CD4-positive, alpha-beta memory T cell (primary cell): ENCODE measurements at regions not wholly inside any gene's neighbourhood (a gene's known extent, or its start where the extent isn't known, plus 50 kb on each side); places are given as distances from the start of the nearest gene placed in this dataset.

ENCODE experiments used
- CTCF ChIA-PET: fragments of 350-600 bp; sonication (Branson Sonifier 250); formaldehyde crosslinking; loops from one replicate; lab custom pipeline; 2021; ENCODE audit warnings: inconsistent platforms; ENCODE audit not compliant: partially characterized antibody; lab: Charles Lee
- POLR2A ChIA-PET: fragments of 350-600 bp; sonication (Branson Sonifier 250); formaldehyde crosslinking; loops from one replicate; lab custom pipeline; 2021; ENCODE audit not compliant: partially characterized antibody; lab: Charles Lee
- DNase-seq, 5 donors: peaks; one replicate each; pipeline versions ENCODE4 v3.0.0 to v3.0.0-alpha.2; 2020 to 2022; ENCODE audit warnings: mixed read lengths in 1 of 5
- H3K27ac ChIP-seq: one replicate; pipeline ENCODE4 v1.7.0; 2013; ENCODE audit warnings: low read depth, low read length
- H3K27me3 ChIP-seq: 2 replicates; pipeline ENCODE4 v1.7.0; 2013; ENCODE audit warnings: mild to moderate bottlenecking, low read length, moderate library complexity; ENCODE audit not compliant: insufficient read depth
- H3K36me3 ChIP-seq: 2 replicates; pipeline ENCODE4 v1.7.0; 2013; ENCODE audit warnings: mild to moderate bottlenecking, low read length, moderate library complexity; ENCODE audit not compliant: insufficient read depth
- H3K4me1 ChIP-seq: 2 replicates; pipeline ENCODE4 v1.7.0; 2013; ENCODE audit warnings: mild to moderate bottlenecking, low read length, moderate library complexity; ENCODE audit not compliant: insufficient read depth
- H3K4me3 ChIP-seq, 2 donors: one replicate each; pipeline ENCODE4 v1.7.0; 2013; ENCODE audit warnings: low read length in 2 of 2, mild to moderate bottlenecking in 1 of 2
- H3K9me3 ChIP-seq, 2 donors: one replicate each; pipeline ENCODE4 v1.7.0; 2013; ENCODE audit warnings: low read length in 2 of 2, control low read depth in 1 of 2; ENCODE audit not compliant: control insufficient read depth in 1 of 2
- H3K27ac Mint-ChIP-seq, 7 donors: one replicate each; pipeline ENCODE4 v1.8.0; 2020 to 2021; ENCODE audit warnings: mixed read lengths in 7 of 7, mild to moderate bottlenecking in 6 of 7, inconsistent platforms in 3 of 7, moderate library complexity in 3 of 7
- H3K27me3 Mint-ChIP-seq, 2 donors: one replicate each; pipeline ENCODE4 v1.8.0; 2020 to 2021; ENCODE audit warnings: mixed read lengths in 2 of 2
- H3K36me3 Mint-ChIP-seq, 2 donors: one replicate each; pipeline ENCODE4 v1.8.0; 2020 to 2021; ENCODE audit warnings: mixed read lengths in 2 of 2, inconsistent platforms in 1 of 2, mild to moderate bottlenecking in 1 of 2
- H3K4me1 Mint-ChIP-seq, 4 donors: one replicate each; pipeline ENCODE4 v1.8.0; 2020 to 2021; ENCODE audit warnings: mixed read lengths in 4 of 4, mild to moderate bottlenecking in 1 of 4
- H3K4me3 Mint-ChIP-seq, 8 donors: one replicate each; pipeline ENCODE4 v1.8.0; 2020 to 2021; ENCODE audit warnings: mixed read lengths in 8 of 8, mild to moderate bottlenecking in 7 of 8, moderate library complexity in 6 of 8, inconsistent platforms in 3 of 8
- H3K9me3 Mint-ChIP-seq, 8 donors: one replicate each; pipeline ENCODE4 v1.8.0; 2020 to 2021; ENCODE audit warnings: mixed read lengths in 8 of 8, mild to moderate bottlenecking in 5 of 8, inconsistent platforms in 3 of 8, moderate library complexity in 1 of 8
- intact Hi-C: fragments of 100-400 bp; cut with micrococcal nuclease; formaldehyde crosslinking; loops from one replicate; pipeline ENCODE4 v1.15.1; 2023

DNA sequence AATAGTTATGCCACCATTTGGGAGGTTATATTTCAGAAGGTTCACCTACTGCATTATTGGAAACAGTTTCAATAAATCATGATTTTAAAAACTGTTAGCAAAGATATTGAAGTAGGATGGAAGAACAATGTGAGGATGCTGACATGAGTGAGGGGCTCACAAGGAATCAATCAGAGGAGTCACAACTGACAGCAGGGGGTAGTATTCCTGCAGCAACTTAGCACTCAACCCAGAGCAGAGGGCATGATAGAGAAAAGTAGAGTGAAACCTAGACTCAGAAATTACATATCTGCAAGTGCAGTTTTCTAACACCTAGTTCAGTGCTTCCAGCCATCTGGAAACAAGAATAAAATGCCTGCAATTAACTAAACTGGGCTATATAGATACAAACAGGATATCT is 772.5 kb upstream of the USP15 start:
- Mint-ChIP-seq H3K27me3 (no peaks in the 10 kb centered on the region), H3K27ac (no peak overlapping the region), H3K4me3 (no peak overlapping the region), H3K36me3 (no peaks in the 10 kb centered on the region), H3K9me3 (peaks cover 0 to 16% (median 3%) of the 10 kb centered on the region in 8 donors), H3K4me1 (no peaks in the 10 kb centered on the region)
- intact Hi-C loops: no loop called here
- no peak for DNase-seq
- CTCF ChIA-PET: no interaction called here
- Histone ChIP-seq H3K9me3 (no peaks in the 10 kb centered on the region), H3K27me3 (no peaks in the 10 kb centered on the region), H3K27ac (no peak overlapping the region), H3K4me3 (no peak overlapping the region), H3K4me1 (no peaks in the 10 kb centered on the region), H3K36me3 (no peaks in the 10 kb centered on the region)
- POLR2A ChIA-PET: no interaction called here

DNA sequence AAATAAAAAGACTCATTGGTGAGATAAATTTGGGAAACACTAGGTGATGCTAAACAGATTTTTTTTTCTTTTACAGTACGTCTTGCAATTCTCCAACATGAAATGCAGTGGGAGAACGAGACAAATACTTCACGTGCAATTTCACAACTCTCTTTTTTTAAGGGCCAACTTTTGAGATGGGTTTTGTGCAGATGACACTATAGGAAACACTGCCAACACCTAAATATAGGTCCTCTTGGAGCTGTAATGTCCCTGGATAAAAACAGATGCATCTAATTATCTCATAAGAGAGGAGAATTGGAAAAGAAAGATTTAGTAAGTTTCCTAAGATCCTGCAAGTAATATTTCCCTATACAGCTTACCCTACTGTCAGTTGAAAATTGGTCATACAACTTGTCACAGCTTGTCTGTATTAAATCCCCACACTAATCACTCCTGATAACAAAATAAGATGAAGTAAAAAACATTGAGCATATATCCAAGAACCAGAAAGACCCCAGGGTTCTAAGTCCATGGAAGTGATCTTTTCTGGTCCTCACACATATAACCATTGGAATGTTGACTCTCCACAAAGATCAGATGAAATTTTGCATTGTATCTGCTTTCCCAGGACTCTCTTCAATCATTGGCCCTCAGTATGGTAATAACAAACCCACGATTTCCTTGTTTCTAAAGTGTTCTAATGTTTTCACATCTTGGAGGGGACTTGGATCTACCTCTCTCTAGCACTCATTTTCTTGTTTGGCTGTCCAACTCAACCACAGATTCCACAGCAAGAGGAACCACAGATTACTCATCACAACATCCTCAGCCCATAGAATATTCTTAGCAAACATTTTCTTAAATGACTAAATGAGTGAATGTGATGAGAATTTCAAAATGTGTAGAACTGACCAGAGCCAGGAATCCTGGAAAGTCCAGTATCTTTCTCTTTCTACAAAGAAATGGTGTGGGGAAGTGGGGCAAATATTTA is 769.4 kb upstream of the USP15 start:
- POLR2A ChIA-PET: no interaction called here
- no peaks in the 10 kb centered on the region for H3K36me3 ChIP-seq
- H3K27me3 ChIP-seq: no peaks in the 10 kb centered on the region
- no peak for DNase-seq
- Mint-ChIP-seq H3K4me3 (no peak overlapping the region), H3K27me3 (no peaks in the 10 kb centered on the region), H3K27ac (no peak overlapping the region), H3K9me3 (peaks cover 0 to 4% (median 0%) of the 10 kb centered on the region in 8 donors), H3K36me3 (no peaks in the 10 kb centered on the region), H3K4me1 (no peaks in the 10 kb centered on the region)
- H3K9me3 ChIP-seq: no peaks in the 10 kb centered on the region
- H3K27ac ChIP-seq: no peak overlapping the region
- intact Hi-C loops: no loop called here
- H3K4me3 ChIP-seq: no peak overlapping the region
- CTCF ChIA-PET: no interaction called here
- H3K4me1 ChIP-seq: no peaks in the 10 kb centered on the region

DNA sequence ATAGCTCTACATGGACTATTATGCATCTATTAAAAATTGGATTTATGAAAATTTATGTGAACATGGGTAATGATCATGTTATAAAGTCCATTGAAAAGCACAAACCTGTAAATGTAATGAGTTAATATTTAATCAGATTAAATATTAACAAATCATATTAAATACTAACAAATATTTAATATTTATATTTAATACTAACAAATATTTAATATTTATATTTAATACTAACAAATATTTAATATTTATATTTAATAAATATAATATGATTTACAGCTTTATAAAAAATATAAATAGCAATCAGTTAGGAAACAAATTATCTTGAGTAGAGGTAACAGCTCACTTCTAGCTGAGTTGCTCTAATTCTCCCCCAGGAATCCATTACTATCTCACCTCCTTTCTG is 758.0 kb upstream of the USP15 start:
- intact Hi-C loops: no loop called here
- Histone ChIP-seq H3K27ac (no peak overlapping the region), H3K4me1 (no peaks in the 10 kb centered on the region), H3K36me3 (no peaks in the 10 kb centered on the region), H3K27me3 (no peaks in the 10 kb centered on the region), H3K9me3 (no peaks in the 10 kb centered on the region), H3K4me3 (no peak overlapping the region)
- Mint-ChIP-seq H3K27ac (no peak overlapping the region), H3K27me3 (no peaks in the 10 kb centered on the region), H3K4me3 (no peak overlapping the region), H3K36me3 (no peaks in the 10 kb centered on the region), H3K4me1 (no peaks in the 10 kb centered on the region), H3K9me3 (peaks cover 0 to 7% (median under 1%) of the 10 kb centered on the region in 8 donors)
- no peak for DNase-seq
- POLR2A ChIA-PET: no interaction called here
- CTCF ChIA-PET: no interaction called here

DNA sequence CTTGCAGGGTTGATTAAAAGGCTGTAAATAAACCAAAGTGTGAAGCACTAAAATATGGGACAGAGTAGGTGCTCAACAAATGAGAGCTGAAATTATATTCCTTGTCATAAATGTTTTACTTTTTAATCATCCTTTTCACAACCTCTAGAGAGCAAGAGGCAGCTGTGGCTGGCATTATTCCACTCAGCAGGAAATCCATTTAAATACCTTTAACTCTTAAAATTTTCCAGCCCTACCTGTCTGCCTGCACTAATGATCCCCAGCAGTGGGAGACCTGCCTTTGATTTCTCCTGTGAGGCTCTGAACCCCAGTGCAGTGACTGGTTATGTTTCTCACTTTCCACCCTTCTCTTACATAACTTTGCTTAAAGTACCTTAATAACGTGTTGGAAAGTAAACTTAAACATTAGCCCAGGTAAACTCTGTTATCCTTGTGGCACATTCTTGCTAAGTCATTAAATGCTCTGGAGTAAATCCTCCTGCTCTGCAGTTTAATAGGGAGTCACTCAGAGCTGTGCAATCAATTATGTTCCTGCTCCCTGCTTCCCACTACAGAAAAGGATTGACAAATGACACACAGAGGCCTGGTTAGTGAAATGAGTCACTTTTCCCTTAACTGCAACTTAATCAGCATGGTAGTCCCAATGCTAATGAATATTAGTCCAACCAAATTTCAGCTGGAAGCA is 755.7 kb upstream of the USP15 start:
- POLR2A ChIA-PET: no interaction called here
- H3K4me1 Mint-ChIP-seq: no peaks in the 10 kb centered on the region

DNA sequence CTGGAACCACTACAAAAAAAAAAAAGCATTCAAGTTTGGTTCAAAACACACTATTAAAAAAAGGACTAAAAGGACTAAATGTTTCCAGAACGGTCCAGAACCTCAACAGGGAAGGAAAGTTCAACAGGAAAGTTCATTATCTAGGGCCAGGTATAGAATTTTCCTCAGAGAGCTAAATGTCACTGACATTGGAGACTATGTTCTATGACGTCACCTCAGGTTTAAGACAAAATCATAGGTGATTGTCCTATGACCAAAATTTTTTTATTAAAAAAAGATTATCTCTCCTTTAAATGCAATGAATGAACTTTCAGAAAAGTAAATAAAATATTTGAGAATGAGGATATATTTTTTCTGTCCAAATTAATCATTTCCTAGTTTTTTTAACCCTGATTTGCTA is 746.7 kb upstream of the USP15 start:
- H3K27ac Mint-ChIP-seq: no peak overlapping the region
- POLR2A ChIA-PET: no interaction called here
- H3K27me3 Mint-ChIP-seq: peaks cover 0 to 1% of the 10 kb centered on the region in 2 donors

More for the DNA sequence above, 755.7 kb upstream of the USP15 start:
- peaks cover 0 to 6% (median 2%) of the 10 kb centered on the region in 8 donors for H3K9me3 Mint-ChIP-seq
- H3K27me3 Mint-ChIP-seq: no peaks in the 10 kb centered on the region
- no peaks in the 10 kb centered on the region for H3K9me3 ChIP-seq
- H3K36me3 ChIP-seq: no peaks in the 10 kb centered on the region
- no peaks in the 10 kb centered on the region for H3K27me3 ChIP-seq
- intact Hi-C loops: no loop called here
- H3K4me3 ChIP-seq: no peak overlapping the region
- CTCF ChIA-PET: no interaction called here
- H3K27ac ChIP-seq: no peak overlapping the region
- H3K27ac Mint-ChIP-seq: no peak overlapping the region
- H3K36me3 Mint-ChIP-seq: no peaks in the 10 kb centered on the region
- DNase-seq: no peak
- H3K4me1 ChIP-seq: no peaks in the 10 kb centered on the region
- H3K4me3 Mint-ChIP-seq: no peak overlapping the region

DNA sequence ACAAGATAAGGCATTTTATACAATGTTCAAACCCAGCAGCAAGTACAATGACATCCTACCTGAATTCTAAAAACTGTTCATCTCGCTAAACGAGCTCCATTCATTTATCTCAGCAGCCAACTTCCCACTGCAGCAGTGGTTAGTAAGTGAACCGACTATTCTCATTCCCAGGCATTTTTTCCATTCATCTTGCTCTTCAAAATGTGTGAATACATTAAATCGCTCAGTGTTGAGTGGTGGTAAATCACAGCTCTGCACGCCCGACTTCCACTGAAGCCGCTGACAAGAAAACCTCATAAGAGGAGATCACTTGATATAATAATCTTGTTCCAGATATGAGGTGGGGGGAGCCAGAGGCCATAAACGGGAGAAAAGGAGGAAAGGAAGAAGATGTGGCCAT is 746.2 kb upstream of the USP15 start:
- Histone ChIP-seq H3K27ac (no peak overlapping the region), H3K27me3 (no peaks in the 10 kb centered on the region), H3K9me3 (no peaks in the 10 kb centered on the region), H3K4me3 (no peak overlapping the region), H3K4me1 (no peaks in the 10 kb centered on the region), H3K36me3 (no peaks in the 10 kb centered on the region)
- Mint-ChIP-seq H3K9me3 (peaks cover 0 to 3% (median 0%) of the 10 kb centered on the region in 8 donors), H3K4me1 (no peaks in the 10 kb centered on the region), H3K27me3 (peaks cover 0 to 1% of the 10 kb centered on the region in 2 donors), H3K36me3 (no peaks in the 10 kb centered on the region), H3K27ac (no peak overlapping the region), H3K4me3 (no peak overlapping the region)
- CTCF ChIA-PET: no interaction called here
- intact Hi-C loops: no loop called here
- no peak for DNase-seq
- POLR2A ChIA-PET: no interaction called here

More for the DNA sequence above, 746.7 kb upstream of the USP15 start:
- no peak for DNase-seq
- no peaks in the 10 kb centered on the region for H3K27me3 ChIP-seq
- Mint-ChIP-seq H3K9me3 (peaks cover 0 to 3% (median 0%) of the 10 kb centered on the region in 8 donors), H3K4me1 (no peaks in the 10 kb centered on the region), H3K36me3 (no peaks in the 10 kb centered on the region), H3K4me3 (no peak overlapping the region)
- H3K27ac ChIP-seq: no peak overlapping the region
- H3K36me3 ChIP-seq: no peaks in the 10 kb centered on the region
- CTCF ChIA-PET: no interaction called here
- no peak overlapping the region for H3K4me3 ChIP-seq
- intact Hi-C loops: no loop called here
- H3K4me1 ChIP-seq: no peaks in the 10 kb centered on the region
- H3K9me3 ChIP-seq: no peaks in the 10 kb centered on the region

DNA sequence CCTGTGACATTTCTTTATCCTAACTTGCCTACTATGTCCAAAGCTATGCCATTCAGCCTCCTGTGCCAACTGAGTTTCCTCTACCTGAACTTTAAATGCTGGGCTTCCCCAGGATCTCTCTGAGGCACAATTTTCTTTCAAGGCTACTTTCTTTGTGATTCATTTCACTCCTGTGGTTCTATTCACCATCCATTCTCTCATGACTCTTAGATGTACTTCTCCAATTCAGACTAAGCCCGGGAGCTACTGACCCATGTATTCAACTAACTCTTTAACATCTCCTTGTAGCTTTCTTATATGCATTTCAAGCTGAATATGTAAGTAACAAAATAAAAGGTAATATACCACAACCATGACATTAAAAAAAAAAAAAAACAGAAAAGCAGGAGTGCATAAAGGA is 738.9 kb upstream of the USP15 start:
- intact Hi-C loops: no loop called here
- no peak for DNase-seq
- Histone ChIP-seq H3K9me3 (no peaks in the 10 kb centered on the region), H3K4me1 (no peaks in the 10 kb centered on the region), H3K4me3 (no peak overlapping the region), H3K27ac (no peak overlapping the region), H3K27me3 (no peaks in the 10 kb centered on the region), H3K36me3 (no peaks in the 10 kb centered on the region)
- H3K27me3 Mint-ChIP-seq: no peaks in the 10 kb centered on the region
- ChIA-PET POLR2A (no interaction called here), CTCF (no interaction called here)
- H3K4me1 Mint-ChIP-seq: no peaks in the 10 kb centered on the region
- no peak overlapping the region for H3K27ac Mint-ChIP-seq
- no peak overlapping the region for H3K4me3 Mint-ChIP-seq
- no peaks in the 10 kb centered on the region for H3K36me3 Mint-ChIP-seq
- H3K9me3 Mint-ChIP-seq: peaks cover 0 to 11% (median 3%) of the 10 kb centered on the region in 8 donors
